22Rv1 (cell line): ENCODE measurements at regions not wholly inside any gene's neighbourhood (a gene's known extent, or its start where the extent isn't known, plus 50 kb on each side); places are given as distances from the start of the nearest gene placed in this dataset.
"Not testable (repeated sequence)": the region's sequence is repeated elsewhere in the genome, so short reads cannot be mapped to it uniquely, and the experiment has no call there.

Experiments used
- ZFX ChIP-seq: fragments of 450-650 bp; IDR thresholded peaks from 2 replicates; pipeline ENCODE4 v1.6.1; 2017; ENCODE audit warnings: antibody characterized with exemption, borderline replicate concordance
- TF ChIP-seq, protein P1 (sequence below): fragments of 450-650 bp; IDR thresholded peaks from 2 replicates; pipeline ENCODE4 v1.5.1; 2017; ENCODE audit warnings: mild to moderate bottlenecking

DNA sequence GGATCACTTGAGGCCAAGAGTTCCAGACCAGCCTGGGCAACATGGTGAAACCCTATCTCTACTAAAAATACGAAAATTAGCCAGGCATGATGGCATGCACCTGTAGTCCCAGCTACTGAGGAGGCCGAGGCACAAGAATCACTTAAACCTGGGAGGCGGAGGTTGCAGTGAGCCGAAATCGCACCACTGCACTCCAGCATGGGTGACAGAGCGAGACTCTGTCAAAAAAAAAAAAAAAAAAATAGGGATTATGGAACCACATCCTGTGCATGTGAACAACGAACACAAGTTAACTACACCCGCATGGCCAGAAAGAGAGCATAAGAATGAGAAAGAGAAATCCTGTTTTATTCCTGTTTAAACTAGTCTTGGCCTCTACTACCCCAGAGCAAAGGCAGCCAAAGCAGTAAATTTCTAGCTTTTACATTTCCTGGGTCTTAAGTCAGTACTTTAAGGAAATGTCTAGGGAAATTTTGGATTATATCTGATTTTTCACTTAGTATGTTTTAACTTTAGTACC, 79.1 kb downstream of the KATNIP start:
- TF ChIP-seq, protein P1, sequence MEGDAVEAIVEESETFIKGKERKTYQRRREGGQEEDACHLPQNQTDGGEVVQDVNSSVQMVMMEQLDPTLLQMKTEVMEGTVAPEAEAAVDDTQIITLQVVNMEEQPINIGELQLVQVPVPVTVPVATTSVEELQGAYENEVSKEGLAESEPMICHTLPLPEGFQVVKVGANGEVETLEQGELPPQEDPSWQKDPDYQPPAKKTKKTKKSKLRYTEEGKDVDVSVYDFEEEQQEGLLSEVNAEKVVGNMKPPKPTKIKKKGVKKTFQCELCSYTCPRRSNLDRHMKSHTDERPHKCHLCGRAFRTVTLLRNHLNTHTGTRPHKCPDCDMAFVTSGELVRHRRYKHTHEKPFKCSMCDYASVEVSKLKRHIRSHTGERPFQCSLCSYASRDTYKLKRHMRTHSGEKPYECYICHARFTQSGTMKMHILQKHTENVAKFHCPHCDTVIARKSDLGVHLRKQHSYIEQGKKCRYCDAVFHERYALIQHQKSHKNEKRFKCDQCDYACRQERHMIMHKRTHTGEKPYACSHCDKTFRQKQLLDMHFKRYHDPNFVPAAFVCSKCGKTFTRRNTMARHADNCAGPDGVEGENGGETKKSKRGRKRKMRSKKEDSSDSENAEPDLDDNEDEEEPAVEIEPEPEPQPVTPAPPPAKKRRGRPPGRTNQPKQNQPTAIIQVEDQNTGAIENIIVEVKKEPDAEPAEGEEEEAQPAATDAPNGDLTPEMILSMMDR: not testable (repeated sequence)
- TF ChIP-seq ZFX: not testable (repeated sequence)
